HepG2 (cell line): ENCODE measurements at regions not wholly inside any gene's neighbourhood (a gene's known extent, or its start where the extent isn't known, plus 50 kb on each side); places are given as distances from the start of the nearest gene placed in this dataset.

Experiments used
- ATAC-seq: fragments of 200-7000 bp; cut with Tn5 transposase; 3 replicates; pipeline ENCODE4 v1.9.1; 2020; ENCODE audit warnings: mild to moderate bottlenecking, moderate library complexity
- BruUV-seq: library from RNA; stranded (reverse); fragments of 400-500 nt; replicated peaks from 2 replicates; lab custom pipeline; 2021; lab: Mats Ljungman, UMichigan
- CTCF ChIA-PET: fragments of 300-600 bp; formaldehyde crosslinking; extraction: SDS; loops from one replicate; lab custom pipeline; 2021; ENCODE audit warnings: low total read pairs, inconsistent platforms, low intra/inter-chr PET ratio; lab: Yijun Ruan, JAX
- POLR2A ChIA-PET: fragments of 350-600 bp; sonication (Branson Sonifier 250); formaldehyde crosslinking; loops from one replicate; lab custom pipeline; 2020; ENCODE audit warnings: antibody characterized with exemption, inconsistent platforms; lab: Yijun Ruan, JAX
- DNase-seq: peaks from one replicate; pipeline ENCODE4 v3.0.0-alpha.2; 2015; ENCODE audit warnings: low spot score
- FAIRE-seq: peaks from 3 replicates; lab custom pipeline; 2011; peaks lifted over from hg19 to GRCh38; lab: Jason Lieb, UNC
- H2AFZ ChIP-seq: one replicate; pipeline ENCODE4 v1.6.1; 2011; ENCODE audit warnings: low read length, inconsistent platforms
- H3K27ac ChIP-seq: fragments of 300-600 bp; 3 replicates; pipeline ENCODE4 v1.8.0; 2011; ENCODE audit warnings: mixed run types, mild to moderate bottlenecking, mixed read lengths, low read length, inconsistent platforms; ENCODE audit not compliant: insufficient read depth; ENCODE audit errors: extremely low read length
- H3K27me3 ChIP-seq, 2 experiments: fragments of 200-600 bp in 1 of 2; 2 replicates in 1 of 2; 3 replicates in 1 of 2; pipeline versions ENCODE4 v1.6.0 to v1.8.0; 2011; ENCODE audit warnings: low read length in 2 of 2, mild to moderate bottlenecking in 2 of 2, moderate library complexity in 2 of 2, inconsistent platforms in 1 of 2; ENCODE audit not compliant: insufficient read depth in 2 of 2, control insufficient read depth in 1 of 2
- H3K36me3 ChIP-seq, 2 experiments: fragments of 200-600 bp in 1 of 2; replicated peaks in 1 of 2; 2 replicates in 1 of 2; 3 replicates in 1 of 2; pipeline versions ENCODE4 v1.5.1 to v1.8.0; 2011; ENCODE audit warnings: low read length in 2 of 2, inconsistent platforms in 1 of 2; ENCODE audit not compliant: insufficient read depth in 2 of 2, control insufficient read depth in 1 of 2
- H3K4me1 ChIP-seq: 2 replicates; pipeline ENCODE4 v1.5.1; 2012; ENCODE audit warnings: low read length, inconsistent platforms; ENCODE audit not compliant: insufficient read depth
- H3K4me2 ChIP-seq: 2 replicates; pipeline ENCODE4 v1.6.0; 2011; ENCODE audit warnings: low read depth, low read length, inconsistent platforms
- H3K4me3 ChIP-seq, 3 experiments: fragments of 200-600 bp in 1 of 3; sonication (generic), shearing (Covaris generic) in 1 of 3; replicated peaks in 1 of 3; 2 replicates each; pipeline ENCODE4 v1.5.1; 2011 to 2016; ENCODE audit warnings: low read length in 3 of 3, inconsistent platforms in 2 of 3, low read depth in 2 of 3, mild to moderate bottlenecking in 2 of 3, control low read depth in 1 of 3, mixed read lengths in 1 of 3; ENCODE audit not compliant: insufficient read depth in 1 of 3
- H3K79me2 ChIP-seq: one replicate; pipeline ENCODE4 v1.6.1; 2011; ENCODE audit warnings: low read length, inconsistent platforms; ENCODE audit not compliant: insufficient read depth
- H3K9ac ChIP-seq: 2 replicates; pipeline ENCODE4 v1.6.0; 2011; ENCODE audit warnings: mild to moderate bottlenecking, low read depth, low read length, inconsistent platforms; ENCODE audit not compliant: insufficient read depth
- H3K9me3 ChIP-seq: 2 replicates; pipeline ENCODE4 v1.5.1; 2012; ENCODE audit warnings: mild to moderate bottlenecking, low read length
- H4K20me1 ChIP-seq: 2 replicates; pipeline ENCODE4 v1.6.0; 2011; ENCODE audit warnings: inconsistent platforms, mild to moderate bottlenecking, low read length, moderate library complexity; ENCODE audit not compliant: insufficient read depth
- SAFB2 ChIP-seq: sonication (generic); formaldehyde crosslinking; IDR thresholded peaks from 2 replicates; pipeline ENCODE4 v1.5.1; 2020; ENCODE audit warnings: missing genetic modification reagents, low read depth, mild to moderate bottlenecking, borderline replicate concordance
- SRF ChIP-seq: IDR thresholded peaks from 2 replicates; pipeline ENCODE4 v1.6.1; 2011; ENCODE audit warnings: mild to moderate bottlenecking, low read depth, low read length, moderate library complexity
- ZFP41 ChIP-seq: sonication (generic); formaldehyde crosslinking; IDR thresholded peaks from 2 replicates; pipeline ENCODE4 v1.4.0; 2020; ENCODE audit warnings: mild to moderate bottlenecking, missing genetic modification reagents, borderline replicate concordance
- ZNF407 ChIP-seq: sonication (generic); formaldehyde crosslinking; IDR thresholded peaks from one replicate; pipeline ENCODE4 v1.5.1; 2020; ENCODE audit warnings: mild to moderate bottlenecking, missing genetic modification reagents; ENCODE audit errors: not compliant biosample characterization
- WGBS: methylation state at CpG from one replicate; pipeline ENCODE4 v1.1.6; 2017; ENCODE audit warnings: low lambda C conversion rate; 5-methylcytosine and 5-hydroxymethylcytosine counted together
- in situ Hi-C: cut with HindIII; loops from 2 replicates; pipeline ENCODE4 v1.10.0; 2017; ENCODE audit warnings: low pct_unique_long_range_greater_than_20kb; ENCODE audit not compliant: extremely low pct_ligation_motif_present
- intact Hi-C: fragments of 100-400 bp; cut with micrococcal nuclease; formaldehyde crosslinking; loops from one replicate; pipeline ENCODE4 v1.10.0; 2022; ENCODE audit not compliant: unreplicated experiment
- TF ChIP-seq, protein P1 (sequence below): sonication (generic); formaldehyde crosslinking; IDR thresholded peaks from 2 replicates; pipeline ENCODE4 v1.8.0; 2022; ENCODE audit warnings: low read depth, missing genetic modification reagents

DNA sequence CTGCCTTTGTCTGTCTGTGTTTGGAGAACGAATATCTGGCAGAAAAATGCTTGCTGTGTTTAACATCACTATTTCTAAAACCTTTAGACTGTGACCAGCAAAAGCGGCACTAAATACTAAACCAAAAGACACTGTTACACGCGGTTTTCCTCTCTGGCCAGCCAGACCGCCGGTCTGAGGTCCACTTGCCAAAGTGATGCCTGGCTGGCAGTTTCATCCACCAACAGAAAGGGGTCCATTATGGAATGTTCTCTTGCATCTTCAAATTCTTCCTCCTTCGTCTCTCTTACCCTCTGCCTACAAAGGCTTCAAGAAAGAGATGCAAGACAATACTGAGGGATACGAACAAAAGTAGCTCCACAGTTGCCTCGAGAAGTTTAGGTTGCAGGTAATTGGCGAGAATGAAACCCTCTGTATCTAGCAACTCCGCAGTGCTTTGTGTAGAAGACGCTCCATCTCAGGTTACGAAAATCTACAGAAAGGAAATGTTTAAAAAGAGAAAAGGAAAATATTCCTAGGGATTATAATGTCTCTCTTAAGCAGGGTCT, 176.6 kb downstream of the TRIM27 start:
- no peaks in the 10 kb centered on the region for H3K36me3 ChIP-seq
- ATAC-seq, result peak; percentile 18; the same call in 2 of the 3 replicates
- CTCF ChIA-PET, result no interaction called here
- H3K4me3 ChIP-seq, result peak overlapping the region in 2 of 3 experiments; percentile 5 to 35; a peak in 3 of 6 replicates
- no peaks in the 10 kb centered on the region for H3K9me3 ChIP-seq
- peak overlapping the region; percentile 63 for H3K4me2 ChIP-seq
- FAIRE-seq, result no peak
- H3K27me3 ChIP-seq, result peaks cover 0 to 20% of the 10 kb centered on the region in 2 experiments; a peak in 2 of 5 replicates
- in situ Hi-C loops, result no loop called here
- no peaks in the 10 kb centered on the region for H4K20me1 ChIP-seq
- no peak overlapping the region for H2AFZ ChIP-seq
- H3K27ac ChIP-seq, result no peak overlapping the region
- H3K4me1 ChIP-seq, result peaks cover 46% of the 10 kb centered on the region
- H3K9ac ChIP-seq, result no peak overlapping the region
- H3K79me2 ChIP-seq, result no peaks in the 10 kb centered on the region
- no peak for DNase-seq
- POLR2A ChIA-PET, result interaction anchor here (1.1 to 1.2 kb wide), 2 partner anchors 11 to 18 kb away, joined by 5 read pairs; no protein-coding TSS in a partner anchor
- TF ChIP-seq SAFB2 (CRISPR knock-in tag) (no peak), ZNF407 (CRISPR knock-in tag) (no peak), SRF (no peak), ZFP41 (CRISPR knock-in tag) (no peak)
- TF ChIP-seq, protein P1, sequence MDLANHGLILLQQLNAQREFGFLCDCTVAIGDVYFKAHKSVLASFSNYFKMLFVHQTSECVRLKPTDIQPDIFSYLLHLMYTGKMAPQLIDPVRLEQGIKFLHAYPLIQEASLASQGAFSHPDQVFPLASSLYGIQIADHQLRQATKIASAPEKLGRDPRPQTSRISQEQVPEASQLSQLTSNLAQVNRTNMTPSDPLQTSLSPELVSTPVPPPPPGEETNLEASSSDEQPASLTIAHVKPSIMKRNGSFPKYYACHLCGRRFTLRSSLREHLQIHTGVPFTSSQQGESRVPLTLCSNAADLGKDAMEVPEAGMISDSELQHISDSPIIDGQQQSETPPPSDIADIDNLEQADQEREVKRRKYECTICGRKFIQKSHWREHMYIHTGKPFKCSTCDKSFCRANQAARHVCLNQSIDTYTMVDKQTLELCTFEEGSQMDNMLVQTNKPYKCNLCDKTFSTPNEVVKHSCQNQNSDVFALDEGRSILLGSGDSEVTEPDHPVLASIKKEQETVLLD, result no peak
- no TSS peak for BruUV-seq
- WGBS, result 35% methylated on average over 13 of the region's 13 CpGs
- intact Hi-C loops, result no loop called here
